Stimulated activated CD8-positive, alpha-beta memory T cell treated with anti-CD3 and anti-CD28 coated beads, Interleukin-2, amount 100 ng/mL, for 1 hour (primary cell): ENCODE measurements at regions not wholly inside any gene's neighbourhood (a gene's known extent, or its start where the extent isn't known, plus 50 kb on each side); places are given as distances from the start of the nearest gene placed in this dataset.
"Not testable (repeated sequence)": the region's sequence is repeated elsewhere in the genome, so short reads cannot be mapped to it uniquely, and the experiment has no call there.

Experiments used
- DNase-seq, 2 donors: peaks; one replicate each; pipeline ENCODE4 v3.0.0-alpha.2; 2020; ENCODE audit warnings: low read depth in 2 of 2

GRCh38 chr9:21533597-21533996 is 51.5 kb upstream of the IFNE start:
- DNase-seq = no peak

GRCh38 chr9:21535396-21535795 is 53.3 kb upstream of the IFNE start:
- no peak for DNase-seq

GRCh38 chr9:21542787-21543186 is 60.7 kb upstream of the IFNE start:
- DNase-seq = no peak

- DNase-seq = no peak
Observed at GRCh38 chr9:21543187-21543586, 61.1 kb upstream of the IFNE start.

GRCh38 chr9:21543816-21544215 is 61.7 kb upstream of the IFNE start:
- not testable (repeated sequence) for DNase-seq

GRCh38 chr9:21546949-21547348 is 64.8 kb upstream of the IFNE start:
- DNase-seq = no peak

GRCh38 chr9:21549251-21549765 is 67.2 kb upstream of the IFNE start:
- no peak for DNase-seq

GRCh38 chr9:21549890-21550289 is 67.8 kb upstream of the IFNE start:
- DNase-seq = no peak

- DNase-seq = no peak
Observed at GRCh38 chr9:21550392-21550791, 68.3 kb upstream of the IFNE start.

- no peak for DNase-seq
Observed at GRCh38 chr9:21551401-21551800, 69.3 kb upstream of the IFNE start.

- DNase-seq = no peak
Observed at GRCh38 chr9:21552244-21553170, 70.4 kb upstream of the IFNE start.

GRCh38 chr9:21553441-21553840 is 71.3 kb upstream of the IFNE start:
- no peak for DNase-seq

- DNase-seq = no peak
Observed at GRCh38 chr9:21554813-21555212, 72.7 kb upstream of the IFNE start.

- no peak for DNase-seq
Observed at GRCh38 chr9:21555911-21556310, 73.8 kb upstream of the IFNE start.

GRCh38 chr9:21556581-21557427 is 74.7 kb upstream of the IFNE start:
- DNase-seq = no peak

GRCh38 chr9:21557428-21557768 is 75.3 kb upstream of the IFNE start:
- no peak for DNase-seq

- DNase-seq = no peak
Observed at GRCh38 chr9:21558079-21558478, 76.0 kb upstream of the IFNE start.

- DNase-seq = no peak
Observed at GRCh38 chr9:21558615-21559401, 76.7 kb upstream of the IFNE start.

- peak; percentile 11 for DNase-seq
Observed at GRCh38 chr9:21559402-21560280, 77.5 kb upstream of the IFNE start.

GRCh38 chr9:21560281-21560745 is 78.2 kb upstream of the IFNE start:
- no peak for DNase-seq

GRCh38 chr9:21561502-21561901 is 79.4 kb upstream of the IFNE start:
- no peak for DNase-seq
